ENCODE measurements at regions not wholly inside any gene's neighbourhood (a gene's known extent, or its start where the extent isn't known, plus 50 kb on each side); places are given as distances from the start of the nearest gene placed in this dataset.

GRCh38 chr10:31158011-31158658, 126.5 kb upstream of the ZNF438 start:
- no peak for DNase-seq
- no peak overlapping the region for H3K4me3 ChIP-seq (ENCODE audit: low read length)
- Mint-ChIP-seq H3K9me3 (no peaks in the 10 kb centered on the region), H3K4me1 (no peaks in the 10 kb centered on the region), H3K27ac (no peak overlapping the region), H3K36me3 (no peaks in the 10 kb centered on the region), H3K27me3 (ENCODE audit: low read depth in 2 of 2) (peaks cover 0 to 9% of the 10 kb centered on the region in 2 donors), H3K4me3 (no peak overlapping the region)
- no peak overlapping the region for H3K27ac ChIP-seq (ENCODE audit: low read length)
- no peak for ATAC-seq
- H3K9me3 ChIP-seq (ENCODE audit: control insufficient read depth, insufficient read depth, low read length), result no peaks in the 10 kb centered on the region
- TF ChIP-seq, protein P1, sequence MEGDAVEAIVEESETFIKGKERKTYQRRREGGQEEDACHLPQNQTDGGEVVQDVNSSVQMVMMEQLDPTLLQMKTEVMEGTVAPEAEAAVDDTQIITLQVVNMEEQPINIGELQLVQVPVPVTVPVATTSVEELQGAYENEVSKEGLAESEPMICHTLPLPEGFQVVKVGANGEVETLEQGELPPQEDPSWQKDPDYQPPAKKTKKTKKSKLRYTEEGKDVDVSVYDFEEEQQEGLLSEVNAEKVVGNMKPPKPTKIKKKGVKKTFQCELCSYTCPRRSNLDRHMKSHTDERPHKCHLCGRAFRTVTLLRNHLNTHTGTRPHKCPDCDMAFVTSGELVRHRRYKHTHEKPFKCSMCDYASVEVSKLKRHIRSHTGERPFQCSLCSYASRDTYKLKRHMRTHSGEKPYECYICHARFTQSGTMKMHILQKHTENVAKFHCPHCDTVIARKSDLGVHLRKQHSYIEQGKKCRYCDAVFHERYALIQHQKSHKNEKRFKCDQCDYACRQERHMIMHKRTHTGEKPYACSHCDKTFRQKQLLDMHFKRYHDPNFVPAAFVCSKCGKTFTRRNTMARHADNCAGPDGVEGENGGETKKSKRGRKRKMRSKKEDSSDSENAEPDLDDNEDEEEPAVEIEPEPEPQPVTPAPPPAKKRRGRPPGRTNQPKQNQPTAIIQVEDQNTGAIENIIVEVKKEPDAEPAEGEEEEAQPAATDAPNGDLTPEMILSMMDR (IDR thresholded peaks at IDR 0.05), result no peak
- WGBS (ENCODE audit: insufficient coverage), result 95% methylated on average over 7 of the region's 9 CpGs
- H3K36me3 ChIP-seq (ENCODE audit: control insufficient read depth, insufficient read depth, low read length), result no peaks in the 10 kb centered on the region
- intact Hi-C loops (cut with micrococcal nuclease), result no loop called here
- H3K4me1 ChIP-seq (ENCODE audit: control insufficient read depth, insufficient read depth, low read length), result no peaks in the 10 kb centered on the region
- H3K27me3 ChIP-seq (ENCODE audit: control insufficient read depth, insufficient read depth, low read length), result no peaks in the 10 kb centered on the region

DNA sequence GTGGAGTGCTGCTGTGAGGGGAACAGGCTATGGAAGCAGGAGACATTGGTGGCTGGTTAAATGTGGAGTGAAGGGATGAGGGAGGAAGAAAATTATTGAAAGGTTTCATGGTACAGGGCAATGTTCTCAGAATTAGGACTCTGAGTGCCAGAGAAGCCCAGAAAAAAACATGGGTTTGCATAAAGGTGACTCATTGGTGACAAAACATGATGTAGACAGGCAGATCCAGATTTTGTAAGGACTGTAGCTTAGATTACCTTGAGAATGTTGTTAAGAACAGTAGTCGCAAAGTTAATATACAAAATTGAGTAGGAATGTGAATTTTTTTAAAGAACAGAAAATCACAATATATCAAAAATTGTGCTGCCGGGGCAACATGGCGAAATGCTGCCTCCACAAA, 134.9 kb upstream of the ZNF438 start:
- H3K4me3 ChIP-seq (ENCODE audit: low read length), result no peak overlapping the region
- no peak for ATAC-seq
- no CpG with 5 or more reads among the region's 3 CpGs for WGBS (ENCODE audit: insufficient coverage)
- TF ChIP-seq, protein P1 (IDR thresholded peaks at IDR 0.05), result no peak
- no peaks in the 10 kb centered on the region for H3K27me3 ChIP-seq (ENCODE audit: control insufficient read depth, insufficient read depth, low read length)
- no peak for DNase-seq
- no peaks in the 10 kb centered on the region for H3K36me3 Mint-ChIP-seq
- peaks cover 12 to 18% of the 10 kb centered on the region in 2 donors for H3K27me3 Mint-ChIP-seq (ENCODE audit: low read depth in 2 of 2)
- intact Hi-C loops (cut with micrococcal nuclease), result no loop called here
- peaks cover 0 to 2% of the 10 kb centered on the region in 2 donors for H3K9me3 Mint-ChIP-seq
- no peaks in the 10 kb centered on the region for H3K9me3 ChIP-seq (ENCODE audit: control insufficient read depth, insufficient read depth, low read length)
- no peak overlapping the region for H3K4me3 Mint-ChIP-seq
- H3K27ac Mint-ChIP-seq, result no peak overlapping the region
- no peaks in the 10 kb centered on the region for H3K36me3 ChIP-seq (ENCODE audit: control insufficient read depth, insufficient read depth, low read length)
- no peaks in the 10 kb centered on the region for H3K4me1 Mint-ChIP-seq
- H3K4me1 ChIP-seq (ENCODE audit: control insufficient read depth, insufficient read depth, low read length), result no peaks in the 10 kb centered on the region
- no peak overlapping the region for H3K27ac ChIP-seq (ENCODE audit: low read length)

DNA sequence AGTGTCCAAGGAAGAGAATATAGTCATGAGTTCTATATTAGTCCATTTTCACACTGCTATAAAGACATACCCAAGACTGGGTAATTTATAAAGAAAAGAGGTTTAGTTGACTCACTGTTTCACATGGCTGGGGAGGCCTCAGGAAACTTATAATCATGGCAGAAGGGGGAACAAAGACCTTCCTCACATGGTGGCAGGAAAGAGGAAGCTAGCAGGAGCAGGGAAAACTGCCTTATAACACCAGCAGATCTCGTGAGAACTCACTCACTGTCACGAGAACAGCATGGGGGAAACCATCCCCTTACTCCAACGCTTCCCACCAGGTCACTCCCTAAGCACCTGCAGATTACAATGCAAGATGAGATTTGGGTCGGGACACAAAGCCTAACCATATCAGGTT, 139.0 kb upstream of the ZNF438 start:
- Histone ChIP-seq H3K4me1 (ENCODE audit: control insufficient read depth, insufficient read depth, low read length) (no peaks in the 10 kb centered on the region), H3K27ac (ENCODE audit: low read length) (no peak overlapping the region), H3K27me3 (ENCODE audit: control insufficient read depth, insufficient read depth, low read length) (no peaks in the 10 kb centered on the region), H3K36me3 (ENCODE audit: control insufficient read depth, insufficient read depth, low read length) (no peaks in the 10 kb centered on the region), H3K9me3 (ENCODE audit: control insufficient read depth, insufficient read depth, low read length) (no peaks in the 10 kb centered on the region), H3K4me3 (ENCODE audit: low read length) (no peak overlapping the region)
- ATAC-seq (no peak), DNase-seq (no peak)
- peaks cover 7% of the 10 kb centered on the region for H3K36me3 Mint-ChIP-seq
- no peaks in the 10 kb centered on the region for H3K4me1 Mint-ChIP-seq
- WGBS (ENCODE audit: insufficient coverage), result 91% methylated on average over 4 of the region's 4 CpGs
- H3K9me3 Mint-ChIP-seq, result peaks cover 4 to 7% of the 10 kb centered on the region in 2 donors
- no peak overlapping the region for H3K27ac Mint-ChIP-seq
- peaks cover 12 to 25% of the 10 kb centered on the region in 2 donors for H3K27me3 Mint-ChIP-seq (ENCODE audit: low read depth in 2 of 2)
- no peak overlapping the region for H3K4me3 Mint-ChIP-seq
- intact Hi-C loops (cut with micrococcal nuclease), result no loop called here
- TF ChIP-seq, protein P1 (IDR thresholded peaks at IDR 0.05), result no peak
